Mammary epithelial cell (primary cell): ENCODE measurements at regions not wholly inside any gene's neighbourhood (a gene's known extent, or its start where the extent isn't known, plus 50 kb on each side); places are given as distances from the start of the nearest gene placed in this dataset.

Experiments used
- CTCF ChIP-seq, 2 donors: IDR thresholded peaks in 1 of 2; conservative IDR thresholded peaks in 1 of 2; 2 replicates each; pipeline ENCODE4 v1.5.1; 2011 to 2012; ENCODE audit warnings: inconsistent platforms in 2 of 2, low read length in 2 of 2, mild to moderate bottlenecking in 2 of 2, control low read depth in 1 of 2, low read depth in 1 of 2; ENCODE audit not compliant: insufficient read depth in 1 of 2; ENCODE audit errors: extremely low read depth in 1 of 2
- EZH2 ChIP-seq: IDR thresholded peaks from 2 replicates; pipeline ENCODE4 v1.6.1; 2012; ENCODE audit warnings: low read length, inconsistent platforms, borderline replicate concordance

DNA sequence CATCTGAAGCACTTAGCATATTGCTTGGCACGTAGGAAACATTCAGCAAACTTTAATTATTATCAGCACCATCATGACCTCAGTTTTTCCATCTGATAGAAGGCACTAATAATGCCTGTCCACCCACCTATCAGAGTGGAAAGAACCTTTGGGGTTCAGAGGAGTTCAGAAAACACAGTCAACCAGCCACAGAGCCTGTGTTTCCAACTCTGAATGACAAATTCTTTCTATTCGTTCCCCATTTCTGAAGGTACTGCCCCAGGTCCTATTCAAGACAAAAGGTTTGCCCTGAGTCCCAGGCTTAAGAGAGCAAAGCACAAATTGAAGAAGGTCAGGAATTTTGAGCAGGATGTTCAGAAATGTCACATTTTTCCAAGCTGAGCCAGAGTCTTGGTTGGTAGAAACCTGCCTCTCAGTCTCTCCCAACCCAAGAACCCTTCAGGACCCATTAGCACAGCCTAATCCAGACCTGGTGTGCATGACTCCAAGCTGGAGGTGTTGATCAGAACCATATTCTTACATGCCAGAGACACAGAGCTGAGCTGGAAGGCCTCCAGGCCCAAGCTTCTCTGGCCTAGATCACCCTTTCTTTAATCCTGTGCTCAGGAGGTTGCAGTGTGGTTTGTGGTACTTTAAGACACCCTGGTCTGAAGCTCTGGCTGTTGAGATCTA is 114.4 kb downstream of the TBX5 start:
- TF ChIP-seq CTCF (conservative IDR thresholded peaks at IDR 0.05 in 1 of 2, IDR thresholded peaks at IDR 0.05 in 1 of 2; ENCODE audit: extremely low read depth in 1 of 2, insufficient read depth in 1 of 2, low read depth in 1 of 2, low read length in 2 of 2) (no peak), EZH2 (no peak)
